HG03442 (cell line): ENCODE measurements at regions not wholly inside any gene's neighbourhood (a gene's known extent, or its start where the extent isn't known, plus 50 kb on each side); places are given as distances from the start of the nearest gene placed in this dataset.

ENCODE experiments used
- ATAC-seq: cut with Tn5 transposase; IDR thresholded peaks from one replicate; pipeline ENCODE4 v1.9.1; 2021; ENCODE audit warnings: mild to moderate bottlenecking, moderate library complexity; ENCODE audit not compliant: unreplicated experiment

DNA sequence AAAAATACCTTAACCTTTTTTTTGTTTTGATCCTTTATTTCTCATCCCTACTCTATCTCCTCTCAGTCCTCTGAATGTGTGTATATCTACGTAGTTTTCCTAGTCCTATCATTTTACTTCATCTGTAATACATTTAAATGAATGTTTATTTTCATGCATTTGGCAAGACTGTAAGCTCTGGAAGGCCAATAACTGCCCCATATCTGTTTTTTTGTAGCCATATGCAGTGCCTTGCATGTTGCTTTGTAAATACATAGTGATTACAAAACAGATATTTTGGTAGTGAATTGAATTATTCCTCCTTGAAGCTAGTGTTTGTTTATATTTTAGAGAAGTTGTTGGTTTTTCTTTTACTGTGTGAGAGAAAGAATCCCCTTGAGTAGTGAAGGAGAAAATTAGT lies 450.2 kb downstream of the PCDH18 start:
- ATAC-seq = no peak

DNA sequence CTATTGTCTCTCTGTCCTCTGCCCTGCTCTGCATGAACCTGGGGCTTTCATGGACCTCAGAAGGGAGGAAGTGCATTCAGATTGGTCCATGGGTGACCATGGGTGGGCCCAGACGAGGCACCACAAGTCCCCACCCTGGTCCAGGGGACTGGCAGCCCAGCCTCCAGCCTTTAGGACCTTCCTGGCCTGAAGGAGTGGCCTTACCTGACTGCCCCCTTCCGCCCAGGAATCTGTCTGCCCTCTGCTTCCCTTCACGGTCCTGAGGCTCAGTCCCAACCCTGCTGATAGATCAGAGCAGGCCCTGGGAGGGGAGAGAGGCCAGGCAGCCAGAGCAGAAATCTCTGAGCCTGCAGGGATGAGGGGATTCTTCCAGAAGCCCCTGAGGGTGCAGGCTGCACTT lies 455.4 kb downstream of the PCDH18 start:
- no peak for ATAC-seq

DNA sequence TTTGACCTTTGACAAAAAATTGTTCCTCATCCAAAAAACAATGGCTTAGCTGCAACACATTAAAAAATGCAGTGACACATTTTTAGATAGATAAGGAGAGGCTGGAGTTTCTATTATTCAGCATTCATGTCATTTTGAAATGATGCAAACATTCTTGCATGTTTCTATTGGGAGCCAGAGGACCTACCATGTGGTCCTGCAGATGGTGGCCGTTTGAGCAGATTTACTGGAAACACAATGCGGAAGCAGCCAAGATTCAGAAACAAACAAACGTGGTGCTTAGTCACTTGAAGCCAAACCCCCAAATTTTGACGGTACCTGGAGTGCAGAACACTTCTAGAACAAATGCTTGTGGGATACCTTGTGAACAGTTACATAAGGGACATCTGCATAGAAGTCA lies 456.7 kb downstream of the PCDH18 start:
- no peak for ATAC-seq

DNA sequence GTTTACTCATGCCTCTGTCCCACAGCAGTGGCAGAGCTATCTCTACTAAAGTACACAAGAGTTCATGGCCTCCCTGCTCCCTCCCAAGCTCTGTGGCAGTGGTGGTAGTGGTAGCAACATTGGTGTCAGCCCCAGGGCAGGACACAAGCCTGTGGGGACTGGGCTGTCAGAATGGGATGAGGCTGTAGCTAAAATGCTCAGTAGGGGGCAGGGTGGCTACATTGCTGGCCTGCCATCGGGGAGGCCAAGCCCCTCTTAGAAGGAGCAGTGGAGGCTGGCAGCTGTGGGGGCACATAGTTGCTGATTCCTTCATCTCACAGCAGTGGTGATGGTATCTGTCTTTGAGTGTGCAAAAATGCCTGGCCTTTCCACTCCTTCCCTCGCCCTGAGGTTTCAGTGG lies 461.7 kb downstream of the PCDH18 start:
- ATAC-seq = no peak

DNA sequence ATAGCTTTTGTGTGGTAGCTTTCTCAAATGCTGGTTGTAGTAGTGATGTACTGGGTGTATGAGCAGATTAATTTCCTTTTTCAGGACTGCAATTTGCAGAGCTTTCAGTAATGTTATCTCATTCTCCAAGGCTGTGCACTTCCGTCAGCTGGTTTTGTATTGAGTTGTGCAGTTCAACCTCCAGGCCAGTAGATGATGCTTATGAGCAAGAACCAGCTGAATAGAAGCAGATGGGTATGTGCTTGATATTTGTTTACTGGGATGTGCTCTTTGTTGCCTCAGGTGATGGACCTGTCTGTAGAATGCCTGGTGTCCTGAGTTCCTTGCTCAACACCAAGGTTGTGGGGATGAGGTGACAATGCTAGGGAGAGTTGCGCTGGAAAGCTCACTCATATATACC lies 462.8 kb downstream of the PCDH18 start:
- ATAC-seq = no peak

DNA sequence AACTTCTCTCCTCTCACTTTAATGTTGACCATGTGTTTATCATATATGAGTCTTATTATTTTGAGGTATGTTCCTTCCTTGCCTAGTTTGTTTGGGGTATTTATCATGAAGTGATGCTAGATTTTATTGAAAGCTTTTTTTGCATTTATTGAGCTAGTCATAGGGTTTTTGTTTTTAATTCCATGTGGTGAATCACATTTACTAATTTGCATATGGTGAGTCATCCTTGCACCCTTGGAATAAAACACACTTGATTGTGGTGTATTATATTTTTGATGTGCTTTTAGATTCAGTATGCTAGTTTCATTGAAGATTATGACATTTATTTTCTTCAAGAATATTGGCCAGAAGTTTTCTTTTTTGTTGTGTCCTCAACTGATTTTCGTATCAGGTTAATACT lies 464.6 kb downstream of the PCDH18 start:
- ATAC-seq = no peak

DNA sequence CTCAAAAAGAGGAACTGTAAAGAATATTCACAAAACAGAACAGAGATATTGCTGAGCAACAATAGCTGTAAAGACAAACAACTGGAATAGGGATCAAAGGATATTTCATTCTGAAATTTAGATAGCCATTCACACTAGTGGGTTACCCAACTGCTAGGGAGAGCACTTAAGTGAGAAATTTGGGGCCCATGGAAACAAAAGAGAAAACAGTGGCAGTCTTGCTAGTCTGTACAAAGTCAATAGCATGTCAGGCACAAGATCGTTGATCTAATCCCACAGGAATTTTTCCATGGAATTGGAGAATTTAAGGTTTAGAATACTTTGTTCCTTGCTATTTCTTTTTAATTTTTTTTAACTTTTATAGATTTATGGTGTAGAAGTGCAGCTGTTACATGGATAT lies 467.0 kb downstream of the PCDH18 start:
- no peak for ATAC-seq

DNA sequence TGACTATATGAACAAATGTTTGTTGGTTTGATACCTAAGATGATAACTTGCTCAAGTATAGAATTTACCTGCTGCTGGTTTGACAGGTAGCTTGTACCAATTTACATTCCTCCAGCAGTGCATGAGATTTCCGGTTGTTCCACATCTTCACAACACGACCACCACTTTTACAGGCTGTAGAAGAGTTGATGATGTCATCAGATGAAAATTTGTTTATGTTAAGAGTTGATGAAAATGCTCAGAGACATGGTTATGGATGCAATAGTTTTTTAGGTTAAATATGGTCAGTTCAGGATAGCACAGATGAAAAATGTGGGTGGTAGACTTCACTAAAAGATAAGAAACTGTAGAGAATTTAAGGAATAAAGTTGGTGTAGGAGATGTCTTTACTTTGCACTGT lies 468.3 kb downstream of the PCDH18 start:
- ATAC-seq = no peak

DNA sequence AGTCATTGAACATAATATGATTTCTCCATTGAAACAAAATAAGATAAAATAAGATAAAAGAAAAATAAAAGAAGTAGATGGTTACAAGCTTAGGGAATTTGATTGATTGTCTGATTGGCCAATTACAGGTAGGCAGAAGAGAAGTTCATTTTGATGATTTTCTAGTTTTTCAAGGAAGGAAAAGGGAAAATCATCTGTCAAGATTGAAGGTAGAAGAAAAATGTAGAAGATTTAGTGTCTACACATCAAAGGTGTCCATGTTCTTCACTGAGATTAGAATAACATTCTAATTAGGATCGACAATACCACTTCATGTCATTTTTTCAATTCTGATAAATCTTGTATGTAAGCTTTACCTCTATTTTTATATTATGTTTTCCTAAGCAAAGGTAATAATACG lies 489.1 kb downstream of the PCDH18 start:
- no peak for ATAC-seq

DNA sequence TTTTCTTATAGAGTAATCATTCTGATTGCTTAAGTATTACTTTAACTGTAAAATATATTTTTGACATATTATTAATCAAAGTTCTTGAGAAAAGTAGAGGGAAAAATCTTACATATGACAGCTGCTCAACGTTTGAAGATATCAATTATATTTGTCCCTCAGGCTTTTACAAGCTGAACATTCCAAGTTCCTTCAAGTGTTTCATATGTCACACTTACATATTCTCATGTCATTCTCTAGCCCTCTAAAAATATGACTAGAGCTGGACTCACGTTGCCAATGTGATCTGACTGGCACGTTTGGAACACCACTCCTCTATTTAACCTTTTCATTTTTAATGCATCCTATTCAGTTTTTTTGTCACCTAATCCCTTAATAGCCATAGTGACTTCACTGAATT lies 492.9 kb downstream of the PCDH18 start:
- no peak for ATAC-seq

DNA sequence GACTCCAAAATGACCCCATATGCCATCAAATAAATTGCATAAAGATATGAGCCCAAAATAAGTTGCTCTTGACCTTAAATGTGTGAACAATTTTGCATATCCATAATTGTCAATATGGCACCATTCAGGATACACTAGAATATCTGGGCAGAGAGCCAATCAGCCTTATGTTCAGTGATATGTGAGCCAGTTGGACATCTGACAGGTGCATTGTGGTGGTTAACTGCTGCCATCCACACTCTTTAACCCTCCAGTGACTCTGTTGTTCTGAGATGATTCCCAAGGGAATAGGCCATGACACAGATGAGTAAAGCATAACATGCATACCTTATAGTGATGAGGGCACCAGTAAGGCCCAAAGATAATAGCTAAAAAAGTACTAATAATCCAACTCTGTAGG lies 500.1 kb downstream of the PCDH18 start:
- no peak for ATAC-seq

DNA sequence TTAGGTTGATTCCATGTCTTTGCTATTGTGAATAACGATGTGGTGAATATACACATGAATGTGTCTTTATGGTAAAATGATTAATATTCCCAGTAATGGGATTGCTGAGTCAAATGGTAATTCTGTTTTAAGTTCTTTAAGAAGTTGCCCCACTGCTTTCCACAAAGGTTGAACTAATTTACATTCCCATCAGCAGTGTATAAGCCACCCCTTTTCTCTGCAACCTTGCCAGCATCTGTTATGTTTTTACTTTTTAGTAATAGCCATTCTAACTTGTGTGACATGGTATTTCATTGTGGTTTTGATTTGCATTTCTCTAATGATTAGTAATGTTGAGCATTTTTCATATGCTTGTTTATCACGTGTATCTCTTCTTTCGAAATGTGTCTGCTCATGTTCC lies 503.3 kb downstream of the PCDH18 start:
- ATAC-seq = no peak

DNA sequence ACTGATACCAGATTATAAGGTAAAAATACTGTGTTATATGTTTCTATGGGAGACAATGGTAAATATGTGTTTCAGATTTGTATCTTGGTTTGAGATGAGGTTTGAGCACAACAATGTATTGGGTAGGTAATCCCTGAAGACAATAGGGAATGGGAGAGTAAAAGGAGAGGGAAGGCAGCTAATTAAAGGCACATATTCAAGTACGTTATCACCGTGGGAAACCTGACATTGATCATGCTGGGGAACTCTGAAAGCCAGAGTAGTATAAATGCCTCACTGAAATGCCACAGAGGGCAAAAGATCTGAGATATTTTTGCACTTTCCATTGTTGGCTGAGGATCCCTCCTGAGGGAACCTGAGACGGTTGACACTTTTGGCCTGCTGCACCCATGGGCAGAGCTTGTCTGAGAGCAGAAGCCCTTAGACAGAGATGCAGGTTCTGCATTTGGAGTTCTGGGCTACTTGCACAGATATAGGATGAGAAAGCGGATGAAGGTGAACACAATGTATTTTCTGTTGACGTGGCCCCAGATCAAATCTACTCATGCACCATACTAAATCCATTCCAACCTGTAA lies 506.7 kb downstream of the PCDH18 start:
- no peak for ATAC-seq

DNA sequence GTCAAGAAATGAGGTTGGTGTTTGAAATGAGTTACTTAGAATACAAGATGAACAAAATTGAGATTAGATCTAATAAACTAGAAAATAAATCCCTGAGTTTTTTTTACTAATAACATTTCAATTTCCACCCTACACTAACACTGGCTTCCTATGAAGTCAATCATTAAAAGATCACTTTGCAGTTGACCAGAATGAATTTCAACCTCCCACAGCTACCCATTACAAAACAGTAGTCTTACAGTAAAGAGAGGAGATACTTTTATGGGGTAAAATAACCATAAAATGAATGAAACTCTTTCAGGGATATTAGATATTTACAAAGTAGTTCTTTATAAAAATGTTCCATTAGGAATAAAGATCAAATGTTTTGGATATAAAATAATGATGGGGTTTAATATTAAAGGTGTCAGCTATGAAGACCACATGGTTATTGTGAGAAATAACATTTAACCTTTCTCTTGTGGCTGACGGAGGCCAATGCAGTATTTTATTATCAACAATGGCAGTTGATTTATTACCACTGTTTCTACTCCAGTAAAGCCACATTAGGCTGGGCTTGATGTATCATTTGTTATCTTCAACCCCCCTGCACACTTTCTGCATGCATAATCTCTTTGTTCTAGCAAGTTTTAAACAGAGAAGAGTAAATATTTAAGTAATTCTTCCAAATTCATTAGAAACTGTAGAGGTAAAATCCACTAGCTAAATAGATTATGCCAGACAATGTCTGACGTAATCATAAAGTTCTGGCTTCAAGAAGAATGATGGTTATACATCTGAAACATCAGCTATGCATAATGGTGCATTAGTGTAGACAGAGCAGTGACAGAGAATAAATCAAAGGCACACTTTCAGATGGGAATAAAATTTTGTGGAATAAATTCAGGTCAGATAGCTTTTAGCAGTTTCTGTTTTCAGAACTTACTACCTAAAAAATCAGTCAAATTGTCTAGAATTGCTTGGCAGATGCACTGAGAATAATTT lies 516.6 kb downstream of the PCDH18 start:
- no peak for ATAC-seq

DNA sequence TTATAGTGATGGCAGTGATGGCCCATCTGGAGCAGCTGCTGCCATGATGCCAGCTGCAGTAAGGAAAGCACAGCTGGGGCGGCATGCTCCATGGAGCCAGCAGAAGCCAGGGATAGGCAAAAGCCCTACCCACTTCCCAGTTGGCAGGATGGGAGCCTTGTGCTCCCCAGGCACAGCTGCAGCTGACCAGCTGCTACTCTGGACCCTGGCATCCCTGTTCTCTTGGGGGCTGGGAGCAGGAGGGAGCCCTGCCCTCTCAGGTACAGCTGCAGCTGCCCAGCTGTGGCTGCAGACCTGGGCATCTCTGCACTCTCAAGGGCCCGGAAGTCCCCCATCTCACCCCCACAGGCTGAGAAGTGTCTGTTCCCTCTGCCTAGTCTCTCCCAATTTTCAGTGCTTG lies 531.9 kb downstream of the PCDH18 start:
- no peak for ATAC-seq

DNA sequence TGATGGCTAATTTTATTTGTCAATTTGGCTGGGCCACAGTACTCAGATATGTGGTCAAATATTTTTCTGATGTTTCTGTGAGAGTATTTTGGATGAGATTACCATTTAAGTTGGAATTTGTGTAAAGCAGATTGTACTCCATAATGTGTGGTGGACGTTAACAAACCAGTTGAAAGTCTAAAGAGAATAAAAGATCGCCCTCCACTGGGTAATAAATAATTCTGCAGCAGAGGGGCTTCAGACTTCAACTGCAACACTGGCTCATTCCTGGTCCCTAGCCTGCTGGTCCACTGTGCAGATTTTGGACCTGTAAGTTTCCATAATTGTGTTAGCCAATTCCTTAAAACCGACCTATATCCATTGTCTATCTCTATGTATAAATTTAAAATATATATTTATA lies 540.3 kb downstream of the PCDH18 start:
- ATAC-seq = no peak

DNA sequence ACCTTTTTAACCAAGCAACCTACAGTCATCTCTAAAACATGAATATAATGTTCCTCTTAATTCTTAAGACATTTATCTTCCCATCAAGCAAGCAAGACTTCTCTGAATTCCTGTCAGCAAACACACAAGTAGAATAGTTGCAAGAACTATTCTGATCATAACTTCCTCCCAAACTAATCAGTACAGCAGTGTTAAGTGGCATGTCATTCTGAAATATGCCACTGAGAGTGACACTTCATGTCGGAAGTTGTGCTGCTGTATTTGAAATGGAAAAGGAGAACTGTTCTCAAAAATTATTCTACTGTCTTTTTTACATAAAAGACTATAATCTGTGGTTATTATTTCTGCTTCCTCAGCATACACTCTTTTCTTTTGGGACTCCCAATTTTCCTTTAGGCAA lies 546.6 kb downstream of the PCDH18 start:
- ATAC-seq = no peak

DNA sequence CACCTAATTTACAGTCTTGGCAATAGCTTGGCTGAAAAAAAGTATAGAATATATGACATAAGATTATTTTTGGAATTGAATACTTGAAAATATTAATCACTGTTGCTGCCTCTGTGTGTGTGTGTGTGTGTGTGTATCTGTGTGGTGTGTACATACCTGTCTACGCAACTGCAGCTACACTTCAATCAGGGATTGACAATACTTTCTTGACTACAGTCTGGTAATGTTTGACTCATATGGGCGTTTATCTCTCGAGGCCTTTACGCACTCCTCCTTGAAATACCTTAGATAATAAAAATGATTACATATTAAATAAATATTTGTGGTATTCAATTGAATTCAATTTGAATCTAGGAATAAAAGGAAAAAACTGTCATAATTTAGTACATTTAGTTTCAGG lies 565.2 kb downstream of the PCDH18 start:
- no peak for ATAC-seq

DNA sequence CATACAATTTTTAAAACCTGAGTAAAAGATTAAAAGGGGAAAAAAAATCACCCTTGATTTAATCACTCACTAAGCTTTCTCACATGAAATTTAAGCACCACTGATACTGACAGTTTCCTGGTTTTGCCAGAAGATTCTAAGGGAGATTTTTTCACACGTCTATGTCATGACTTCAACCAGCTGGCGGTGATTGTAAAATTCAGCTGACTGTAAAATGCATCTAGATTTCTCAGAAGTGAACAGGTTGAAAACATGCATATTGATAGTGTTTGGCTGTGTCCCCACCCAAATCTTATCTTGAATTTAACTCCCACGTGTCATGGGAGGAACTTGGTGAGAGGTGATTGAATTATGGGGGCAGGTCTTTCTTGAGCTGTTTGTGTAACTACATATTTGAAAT lies 566.8 kb downstream of the PCDH18 start:
- no peak for ATAC-seq

DNA sequence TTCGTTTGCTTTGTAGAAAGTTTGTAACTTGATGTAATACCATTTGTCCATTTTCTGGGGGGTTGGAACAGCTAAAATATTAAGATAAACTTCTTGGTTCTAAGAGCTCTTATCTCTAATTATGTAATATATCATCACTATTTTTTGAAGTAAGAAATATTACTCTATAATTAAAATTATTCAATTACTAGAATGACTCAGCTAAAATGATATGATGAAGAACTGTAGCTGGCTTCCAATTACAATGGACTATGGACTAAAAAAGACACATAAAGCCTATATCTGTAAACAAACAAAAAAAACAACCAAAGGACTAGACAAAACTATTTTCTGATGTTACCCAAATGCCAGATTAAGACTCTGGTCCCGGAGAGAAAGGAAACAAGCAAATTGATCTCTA lies 569.4 kb downstream of the PCDH18 start:
- ATAC-seq = no peak

DNA sequence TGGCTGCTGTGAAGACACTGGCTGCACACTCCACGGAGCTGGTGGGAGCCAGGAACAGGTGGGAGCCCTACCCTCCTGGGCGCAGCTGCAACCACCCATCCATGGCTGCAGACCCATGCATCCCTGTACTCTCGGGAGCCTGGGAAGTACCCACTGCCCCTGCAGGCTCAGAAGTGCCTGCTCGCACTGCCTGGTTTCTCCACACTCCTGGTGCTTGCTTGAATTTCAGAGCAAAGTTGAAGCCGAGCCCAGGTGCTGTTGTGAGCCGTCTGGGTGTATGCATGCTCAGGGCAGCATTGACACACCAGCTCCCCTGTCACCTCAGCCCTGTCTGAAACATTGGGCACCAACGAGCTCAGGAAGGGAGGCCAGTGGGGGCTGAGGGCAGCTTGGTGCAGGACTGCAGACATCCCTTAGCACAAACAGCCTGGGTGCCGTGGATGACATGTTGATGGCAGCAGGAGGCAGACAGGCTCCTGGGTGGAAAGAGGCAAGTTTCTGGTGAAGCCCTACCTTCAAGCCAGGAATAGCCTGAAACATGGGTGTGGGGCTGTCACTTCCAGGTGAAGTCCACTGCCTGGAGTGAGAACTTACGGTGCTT lies 585.9 kb downstream of the PCDH18 start:
- no peak for ATAC-seq

DNA sequence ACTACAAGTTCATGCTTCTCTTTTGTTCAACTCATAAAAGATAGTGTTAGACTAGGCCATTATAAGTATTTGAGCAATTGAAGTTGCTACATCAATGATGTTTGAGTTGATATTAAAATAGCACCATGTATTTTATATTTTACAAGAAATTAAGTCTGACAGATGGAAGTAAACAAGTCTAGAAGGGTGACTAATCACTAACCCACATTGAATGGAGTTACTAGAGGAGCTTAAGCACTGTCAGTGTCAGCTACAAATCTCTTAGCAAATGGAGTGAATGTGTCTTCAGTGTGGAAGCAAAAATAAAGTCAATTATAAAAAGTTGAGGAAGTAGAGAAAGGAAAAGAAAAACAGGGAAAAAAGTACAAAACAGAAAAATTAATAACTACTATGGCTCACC lies 592.5 kb downstream of the PCDH18 start:
- ATAC-seq = no peak
